ENCODE measurements at regions not wholly inside any gene's neighbourhood (a gene's known extent, or its start where the extent isn't known, plus 50 kb on each side); places are given as distances from the start of the nearest gene placed in this dataset.

GRCh38 chr12:72792889-72793288, 520.7 kb downstream of the TRHDE start:
- no peak for DNase-seq
- TF ChIP-seq GATA1 (IDR thresholded peaks at IDR 0.05; ENCODE audit: low read depth, low read length) (no peak), POLR2A (IDR thresholded peaks at IDR 0.05; ENCODE audit: low read length) (no peak)

DNA sequence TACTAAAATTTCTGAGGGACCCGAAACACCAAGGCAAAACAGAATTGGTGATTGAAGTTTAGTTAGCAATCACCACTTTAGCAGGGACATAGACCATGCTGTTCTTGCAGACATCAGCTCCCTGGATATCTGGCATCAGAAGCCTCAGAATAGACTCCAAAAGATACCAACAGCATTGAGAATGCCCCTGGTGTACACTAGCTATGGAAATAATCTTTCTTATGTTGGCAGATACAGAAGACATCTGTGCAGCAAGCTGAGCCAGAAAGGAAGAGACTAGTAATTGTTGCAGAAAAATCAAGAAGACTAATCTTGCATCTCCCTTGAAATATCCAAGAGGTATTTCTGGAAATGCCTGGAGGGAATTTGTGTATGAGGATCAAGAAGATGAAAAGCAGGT, 521.6 kb downstream of the TRHDE start:
- DNase-seq = no peak
- no peak for TF ChIP-seq GATA1 (IDR thresholded peaks at IDR 0.05; ENCODE audit: low read depth, low read length)
- TF ChIP-seq POLR2A (IDR thresholded peaks at IDR 0.05; ENCODE audit: low read length) = no peak

GRCh38 chr12:72815421-72815820, 543.3 kb downstream of the TRHDE start:
- no peak for DNase-seq
- no peak for TF ChIP-seq POLR2A (IDR thresholded peaks at IDR 0.05; ENCODE audit: low read length)
- no peak for TF ChIP-seq GATA1 (IDR thresholded peaks at IDR 0.05; ENCODE audit: low read depth, low read length)

DNA sequence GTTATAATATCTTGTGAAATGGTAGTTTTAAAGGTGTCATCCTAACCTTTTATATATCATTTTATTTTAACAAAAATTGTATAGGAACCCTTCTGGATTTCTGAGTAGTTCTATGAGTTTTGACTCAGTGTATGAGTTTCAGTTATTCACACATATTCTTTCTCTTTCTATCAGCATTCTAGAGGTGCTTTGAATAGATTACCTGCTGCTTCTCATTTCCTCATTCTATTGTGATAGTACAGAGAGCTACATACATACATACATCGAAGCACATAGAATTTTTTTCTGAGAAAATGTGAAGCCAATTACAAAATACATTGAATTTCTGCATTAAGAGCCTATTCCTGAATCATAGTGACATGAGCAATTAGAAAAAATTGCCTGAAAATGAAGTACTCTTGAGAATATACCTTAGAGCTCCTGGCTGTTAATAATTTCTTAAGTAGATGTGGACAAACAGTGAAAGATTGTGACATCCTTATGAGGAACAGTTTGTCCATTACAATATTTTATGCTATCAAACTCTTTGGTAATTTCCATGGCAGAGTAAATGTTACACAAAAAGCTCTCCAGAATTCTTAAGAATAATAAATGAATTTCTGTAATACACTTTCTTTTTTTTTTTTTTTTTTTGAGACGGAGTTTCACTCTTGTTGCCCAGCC, 556.6 kb downstream of the TRHDE start:
- TF ChIP-seq POLR2A (IDR thresholded peaks at IDR 0.05; ENCODE audit: low read length) = no peak
- TF ChIP-seq GATA1 (IDR thresholded peaks at IDR 0.05; ENCODE audit: low read depth, low read length) = no peak
- no peak for DNase-seq

- DNase-seq = no peak
- no peak for TF ChIP-seq POLR2A (IDR thresholded peaks at IDR 0.05; ENCODE audit: low read length)
- no peak for TF ChIP-seq GATA1 (IDR thresholded peaks at IDR 0.05; ENCODE audit: low read depth, low read length)
Observed at GRCh38 chr12:72829838-72830237, 557.7 kb downstream of the TRHDE start.

DNA sequence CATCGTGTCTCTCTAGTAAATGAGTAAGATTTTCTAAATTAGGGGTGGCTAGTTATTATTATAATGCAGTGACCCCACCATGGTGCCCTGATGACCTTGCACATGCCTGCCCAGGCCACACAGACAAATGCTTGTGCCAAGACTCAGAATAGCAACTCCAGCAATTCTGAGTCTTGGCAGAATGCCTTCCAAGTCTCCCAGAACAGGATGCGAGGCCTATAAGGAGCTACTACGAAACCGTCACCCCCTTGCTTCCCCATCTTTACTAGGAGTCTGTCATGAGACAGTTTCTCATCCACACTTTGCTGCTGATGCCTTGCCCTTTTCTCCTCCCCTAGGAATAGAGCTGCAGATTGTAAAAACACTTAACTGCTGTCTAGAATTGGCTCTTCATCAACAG, 559.9 kb downstream of the TRHDE start:
- DNase-seq = no peak
- TF ChIP-seq GATA1 (IDR thresholded peaks at IDR 0.05; ENCODE audit: low read depth, low read length) (no peak), POLR2A (IDR thresholded peaks at IDR 0.05; ENCODE audit: low read length) (no peak)

DNA sequence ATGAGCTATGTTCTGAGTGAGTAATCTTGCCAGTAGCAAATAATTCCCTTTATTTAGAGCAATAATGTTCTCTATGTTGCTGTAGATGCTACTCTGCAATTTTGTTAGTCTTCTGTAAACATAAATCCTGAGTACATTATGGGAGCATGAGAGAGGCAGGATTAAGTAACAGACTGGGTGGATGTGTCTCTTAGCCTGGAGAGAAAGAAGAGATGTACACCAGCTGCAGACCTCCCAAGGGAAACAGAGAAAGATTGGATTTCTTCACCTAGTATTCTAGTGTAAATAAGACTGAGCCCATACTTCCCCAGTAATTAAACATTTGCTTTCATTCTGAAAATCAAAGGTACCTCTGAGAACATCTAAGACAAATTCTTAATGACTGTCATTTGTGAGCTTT, 564.0 kb downstream of the TRHDE start:
- no peak for DNase-seq
- TF ChIP-seq POLR2A (IDR thresholded peaks at IDR 0.05; ENCODE audit: low read length) = no peak
- no peak for TF ChIP-seq GATA1 (IDR thresholded peaks at IDR 0.05; ENCODE audit: low read depth, low read length)

GRCh38 chr12:72839696-72840095, 567.5 kb downstream of the TRHDE start:
- TF ChIP-seq POLR2A (IDR thresholded peaks at IDR 0.05; ENCODE audit: low read length) (no peak), GATA1 (IDR thresholded peaks at IDR 0.05; ENCODE audit: low read depth, low read length) (no peak)
- DNase-seq = peak; percentile 33 to 83

GRCh38 chr12:72863671-72864070, 591.5 kb downstream of the TRHDE start:
- no peak for TF ChIP-seq POLR2A (IDR thresholded peaks at IDR 0.05; ENCODE audit: low read length)
- TF ChIP-seq GATA1 (IDR thresholded peaks at IDR 0.05; ENCODE audit: low read depth, low read length) = no peak
- DNase-seq = no peak

DNA sequence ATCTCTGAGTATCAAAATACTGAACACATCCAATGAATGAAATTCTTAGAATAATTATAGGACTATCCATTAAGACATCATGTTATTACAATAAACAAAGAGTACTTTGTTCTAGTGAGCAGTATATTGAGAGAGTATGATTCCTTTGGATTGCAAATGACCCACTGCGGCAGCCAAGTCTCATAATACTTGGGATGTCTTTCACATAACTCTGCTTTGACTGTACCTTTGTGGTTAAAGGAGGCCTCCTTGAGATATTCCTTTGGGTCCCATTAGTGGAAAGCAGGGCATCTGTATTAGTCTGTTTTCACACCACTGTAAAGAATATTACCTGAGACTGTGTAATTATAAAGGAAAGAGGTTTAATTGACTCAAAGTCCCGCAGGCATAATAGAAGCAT, 593.8 kb downstream of the TRHDE start:
- TF ChIP-seq GATA1 (IDR thresholded peaks at IDR 0.05; ENCODE audit: low read depth, low read length) (no peak), POLR2A (IDR thresholded peaks at IDR 0.05; ENCODE audit: low read length) (no peak)
- no peak for DNase-seq

- TF ChIP-seq GATA1 (IDR thresholded peaks at IDR 0.05; ENCODE audit: low read depth, low read length) = no peak
- TF ChIP-seq POLR2A (IDR thresholded peaks at IDR 0.05; ENCODE audit: low read length) = no peak
- DNase-seq = no peak
Observed at GRCh38 chr12:72869024-72869423, 596.9 kb downstream of the TRHDE start.

- no peak for TF ChIP-seq GATA1 (IDR thresholded peaks at IDR 0.05; ENCODE audit: low read depth, low read length)
- no peak for TF ChIP-seq POLR2A (IDR thresholded peaks at IDR 0.05; ENCODE audit: low read length)
- DNase-seq = no peak
Observed at GRCh38 chr12:72872238-72872887, 600.2 kb downstream of the TRHDE start.

DNA sequence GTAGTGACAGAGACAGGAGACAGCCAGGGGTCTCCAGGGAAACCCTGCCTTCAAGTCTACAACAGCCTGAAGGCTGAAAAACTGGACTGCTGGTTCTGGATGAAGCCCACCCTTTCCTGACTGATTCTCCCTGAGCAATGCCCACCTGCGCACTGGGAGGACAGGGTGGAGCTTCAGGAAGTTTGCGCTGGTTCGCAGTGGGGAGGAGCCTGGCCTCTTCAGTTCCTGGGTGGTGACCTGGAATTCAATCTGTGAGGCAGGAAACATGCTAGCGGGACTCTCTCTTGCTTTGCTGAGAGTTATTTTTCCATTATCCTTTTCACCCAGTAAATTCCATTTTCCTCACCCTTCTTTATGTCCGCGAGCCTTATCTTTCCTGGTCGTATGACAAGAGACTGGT, 600.8 kb downstream of the TRHDE start:
- TF ChIP-seq GATA1 (IDR thresholded peaks at IDR 0.05; ENCODE audit: low read depth, low read length) = no peak
- TF ChIP-seq POLR2A (IDR thresholded peaks at IDR 0.05; ENCODE audit: low read length) = no peak
- no peak for DNase-seq

DNA sequence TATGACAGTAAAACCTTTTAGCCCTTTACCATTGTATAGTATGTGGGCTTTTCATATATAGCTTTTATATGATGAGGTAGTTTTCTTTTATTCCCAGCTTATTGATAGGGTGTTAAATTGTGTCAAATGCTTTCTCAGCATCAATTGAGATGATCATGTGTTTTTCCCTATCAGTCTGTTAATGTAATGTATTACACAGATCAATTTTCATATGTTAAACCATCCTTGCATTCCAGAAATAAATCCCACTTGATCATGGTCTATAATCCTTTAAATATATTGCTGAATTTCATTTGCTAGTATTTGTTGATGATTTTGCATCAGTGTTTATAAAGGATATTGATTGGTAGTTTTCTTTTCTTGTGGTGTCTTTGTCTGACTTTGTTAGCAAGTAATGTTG, 603.9 kb downstream of the TRHDE start:
- DNase-seq = no peak
- TF ChIP-seq GATA1 (IDR thresholded peaks at IDR 0.05; ENCODE audit: low read depth, low read length) (no peak), POLR2A (IDR thresholded peaks at IDR 0.05; ENCODE audit: low read length) (no peak)

GRCh38 chr12:72888693-72889092, 616.5 kb downstream of the TRHDE start:
- DNase-seq = no peak
- TF ChIP-seq POLR2A (IDR thresholded peaks at IDR 0.05; ENCODE audit: low read length) (no peak), GATA1 (IDR thresholded peaks at IDR 0.05; ENCODE audit: low read depth, low read length) (no peak)

All from erythroblast (primary cell).